ENCODE measurements at regions not wholly inside any gene's neighbourhood (a gene's known extent, or its start where the extent isn't known, plus 50 kb on each side); places are given as distances from the start of the nearest gene placed in this dataset.

GRCh38 chr18:76554547-76555222 is 59.6 kb upstream of the ZNF516 start:
- H2BK15ac ChIP-seq (ENCODE audit: low read length) = no peak overlapping the region
- no peaks in the 10 kb centered on the region for H3K9me3 ChIP-seq (ENCODE audit: insufficient read depth in 2 of 2, low read depth in 1 of 2, low read length in 1 of 2)
- no peak overlapping the region for H4K5ac ChIP-seq (ENCODE audit: insufficient read length, low read depth, low read length)
- 92% methylated on average over 12 of the region's 12 CpGs; no CpG with 5 or more reads in 1 of the 2 experiments for WGBS, 2 experiments (ENCODE audit: extremely low coverage in 1 of 2, insufficient coverage in 1 of 2, insufficient read length in 1 of 2, insufficient replicate concordance in 2 of 2, low coverage in 1 of 2, low lambda C conversion rate in 2 of 2, missing lambda C conversion rate in 1 of 2)
- H2BK120ac ChIP-seq (replicated peaks; ENCODE audit: low read depth, low read length) = no peak overlapping the region
- no peaks in the 10 kb centered on the region for H3K79me2 ChIP-seq (ENCODE audit: control insufficient read depth in 1 of 2, insufficient read depth in 2 of 2, low read length in 2 of 2)
- H2BK12ac ChIP-seq (ENCODE audit: low read depth, low read length) = no peak overlapping the region
- no peaks in the 10 kb centered on the region for H4K20me1 ChIP-seq (replicated peaks in 1 of 2; ENCODE audit: control insufficient read depth in 1 of 2, insufficient read depth in 2 of 2, low read length in 2 of 2)
- ChIA-PET CTCF (ENCODE audit: partially characterized antibody) (interaction anchor here (2.3 kb wide), 1 partner anchor 103 kb away, joined by 6 read pairs; no protein-coding TSS in a partner anchor), POLR2A (ENCODE audit: partially characterized antibody) (interaction anchor here (0.6 to 1.4 kb wide), 2 partner anchors 92 to 200 kb away, joined by 3 read pairs; no protein-coding TSS in a partner anchor)
- no peak overlapping the region for H3K18ac ChIP-seq (ENCODE audit: extremely low read depth, low read length)
- H3K4me1 ChIP-seq (replicated peaks in 1 of 4; ENCODE audit: control insufficient read depth in 3 of 4, insufficient read depth in 4 of 4, low read length in 3 of 4) = 0 out of 7 replicates have a peak, but pooled peaks cover 0 to 4% (median 0%) of the 10 kb centered on the region in 4 experiments
- no peak overlapping the region for H3K23ac ChIP-seq (ENCODE audit: insufficient read length)
- TF ChIP-seq EGR1 (IDR thresholded peaks at IDR 0.05; ENCODE audit: borderline replicate concordance, low read depth, low read length) = no peak
- H3K9ac ChIP-seq (replicated peaks in 1 of 4; ENCODE audit: extremely low read depth in 1 of 4, low read depth in 3 of 4, low read length in 3 of 4) = no peak overlapping the region
- H3K36me3 ChIP-seq (ENCODE audit: control insufficient read depth in 2 of 4, insufficient read depth in 4 of 4, low read length in 3 of 4) = no peaks in the 10 kb centered on the region
- no peak overlapping the region for H3K4me2 ChIP-seq (ENCODE audit: insufficient read depth in 1 of 2, low read depth in 2 of 2, low read length in 2 of 2)
- DNase-seq (ENCODE audit: low read depth in 1 of 2, low spot score in 2 of 2) (no peak), FAIRE-seq (no peak)
- H3K79me1 ChIP-seq (ENCODE audit: low read depth, low read length) = no peaks in the 10 kb centered on the region
- no peak overlapping the region for H3K4ac ChIP-seq (replicated peaks; ENCODE audit: insufficient read length, low read depth, low read length)
- no peaks in the 10 kb centered on the region for H3K27me3 ChIP-seq (replicated peaks in 1 of 4; ENCODE audit: control insufficient read depth in 3 of 4, extremely low read depth in 1 of 4, insufficient read depth in 3 of 4, low read length in 3 of 4)
- no peak overlapping the region for H4K91ac ChIP-seq (replicated peaks; ENCODE audit: insufficient read length, low read length)
- no peak overlapping the region for H4K8ac ChIP-seq (ENCODE audit: extremely low read depth, insufficient read depth, low read length)
- no peak overlapping the region for H3K27ac ChIP-seq (ENCODE audit: low read depth, low read length)
- H2BK20ac ChIP-seq (ENCODE audit: low read length) = no peak overlapping the region
- H2AK5ac ChIP-seq (ENCODE audit: low read depth, low read length) = no peak overlapping the region
- H2BK5ac ChIP-seq (ENCODE audit: low read depth, low read length) = no peak overlapping the region
- H2AFZ ChIP-seq (ENCODE audit: low read length) = no peak overlapping the region
- H3K4me3 ChIP-seq (ENCODE audit: extremely low read depth in 1 of 4, insufficient read depth in 2 of 4, low read depth in 3 of 4, low read length in 4 of 4) = no peak overlapping the region
- no peak overlapping the region for H3K56ac ChIP-seq (replicated peaks; ENCODE audit: insufficient read length, low read depth, low read length)
- H3K23me2 ChIP-seq (ENCODE audit: low read depth, low read length) = no peaks in the 10 kb centered on the region
- no peak overlapping the region for H3K14ac ChIP-seq (ENCODE audit: insufficient read length)

Measured in H1 (cell line).